Gastrocnemius medialis (tissue), 4 donors: ENCODE measurements at regions not wholly inside any gene's neighbourhood (a gene's known extent, or its start where the extent isn't known, plus 50 kb on each side); places are given as distances from the start of the nearest gene placed in this dataset.

Experiments used
- ATAC-seq, 2 donors: fragments of 150-250 bp; one replicate each; pipeline ENCODE4 v1.9.1; 2016
- DNase-seq, 2 donors: peaks; one replicate each; pipeline ENCODE4 v3.0.0-alpha.2; 2019
- H3K27ac ChIP-seq, 4 donors: fragments of 200-600 bp; sonication (generic); 1 replicate in 1 of 4; 2 replicates in 3 of 4; pipeline ENCODE4 v1.5.1; 2016 to 2018; ENCODE audit warnings: mild to moderate bottlenecking in 2 of 4, moderate library complexity in 1 of 4
- H3K27me3 ChIP-seq, 3 donors: fragments of 200-600 bp; sonication (generic) in 2 of 3; 1 replicate in 1 of 3; 2 replicates in 2 of 3; pipeline versions ENCODE4 v1.5.1 to v1.6.0; 2016 to 2019; ENCODE audit warnings: mild to moderate bottlenecking in 1 of 3, moderate library complexity in 1 of 3
- H3K36me3 ChIP-seq, 2 donors: fragments of 200-600 bp; sonication (generic) in 1 of 2; one replicate each; pipeline ENCODE4 v1.5.1; 2017 to 2018
- H3K4me1 ChIP-seq, 2 donors: fragments of 200-600 bp; sonication (generic) in 1 of 2; one replicate each; pipeline ENCODE4 v1.5.1; 2016 to 2017; ENCODE audit warnings: mild to moderate bottlenecking in 2 of 2
- H3K4me3 ChIP-seq, 4 donors: fragments of 200-600 bp; sonication (generic) in 3 of 4; 1 replicate in 1 of 4; 2 replicates in 3 of 4; pipeline ENCODE4 v1.5.1; 2016 to 2019; ENCODE audit warnings: mild to moderate bottlenecking in 2 of 4
- H3K9me3 ChIP-seq, 3 donors: fragments of 200-600 bp; sonication (generic) in 2 of 3; 1 replicate in 1 of 3; 2 replicates in 2 of 3; pipeline ENCODE4 v1.5.1; 2016 to 2019
- POLR2A ChIP-seq, 2 donors: fragments of 450-650 bp; IDR thresholded peaks; one replicate each; pipeline ENCODE4 v1.6.1; 2017; ENCODE audit warnings: antibody characterized with exemption in 2 of 2, mild to moderate bottlenecking in 2 of 2, moderate library complexity in 2 of 2
- in situ Hi-C, 4 donors: fragments of 200-750 bp; cut with MboI; loops; one replicate each; pipeline versions ENCODE4 v1.15.0 to v1.8.0; 2017; ENCODE audit warnings: low sequenced_read_pairs in 4 of 4
- intact Hi-C: fragments of 100-400 bp; cut with DNase I; formaldehyde crosslinking; loops from one replicate; pipeline ENCODE4 v1.15.1; 2023; ENCODE audit warnings: low total_unique reads
- TF ChIP-seq, protein P1 (sequence below), 5 experiments: fragments of 450-650 bp in 3 of 5; fragments of 200-600 bp in 2 of 5; sonication (generic) in 2 of 5; IDR thresholded peaks in 4 of 5; conservative IDR thresholded peaks in 1 of 5; 1 replicate in 4 of 5; 2 replicates in 1 of 5; pipeline ENCODE4 v1.5.1; 2016 to 2019; ENCODE audit warnings: antibody characterized with exemption in 5 of 5, mild to moderate bottlenecking in 3 of 5, moderate library complexity in 3 of 5

GRCh38 chr2:164044622-164045021, 308.8 kb upstream of the FIGN start:
- Histone ChIP-seq H3K27me3 (no peaks in the 10 kb centered on the region), H3K27ac (no peak overlapping the region), H3K36me3 (no peaks in the 10 kb centered on the region), H3K4me1 (no peaks in the 10 kb centered on the region), H3K4me3 (no peak overlapping the region), H3K9me3 (no peaks in the 10 kb centered on the region)
- DNase-seq, result no peak
- TF ChIP-seq, protein P1, sequence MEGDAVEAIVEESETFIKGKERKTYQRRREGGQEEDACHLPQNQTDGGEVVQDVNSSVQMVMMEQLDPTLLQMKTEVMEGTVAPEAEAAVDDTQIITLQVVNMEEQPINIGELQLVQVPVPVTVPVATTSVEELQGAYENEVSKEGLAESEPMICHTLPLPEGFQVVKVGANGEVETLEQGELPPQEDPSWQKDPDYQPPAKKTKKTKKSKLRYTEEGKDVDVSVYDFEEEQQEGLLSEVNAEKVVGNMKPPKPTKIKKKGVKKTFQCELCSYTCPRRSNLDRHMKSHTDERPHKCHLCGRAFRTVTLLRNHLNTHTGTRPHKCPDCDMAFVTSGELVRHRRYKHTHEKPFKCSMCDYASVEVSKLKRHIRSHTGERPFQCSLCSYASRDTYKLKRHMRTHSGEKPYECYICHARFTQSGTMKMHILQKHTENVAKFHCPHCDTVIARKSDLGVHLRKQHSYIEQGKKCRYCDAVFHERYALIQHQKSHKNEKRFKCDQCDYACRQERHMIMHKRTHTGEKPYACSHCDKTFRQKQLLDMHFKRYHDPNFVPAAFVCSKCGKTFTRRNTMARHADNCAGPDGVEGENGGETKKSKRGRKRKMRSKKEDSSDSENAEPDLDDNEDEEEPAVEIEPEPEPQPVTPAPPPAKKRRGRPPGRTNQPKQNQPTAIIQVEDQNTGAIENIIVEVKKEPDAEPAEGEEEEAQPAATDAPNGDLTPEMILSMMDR (IDR thresholded peaks at IDR 0.05 in 4 of 5, conservative IDR thresholded peaks at IDR 0.05 in 1 of 5), result no peak
- no peak for TF ChIP-seq POLR2A (IDR thresholded peaks at IDR 0.05)
- in situ Hi-C loops (no loop called here), intact Hi-C loops (no loop called here)
- no peak for ATAC-seq

DNA sequence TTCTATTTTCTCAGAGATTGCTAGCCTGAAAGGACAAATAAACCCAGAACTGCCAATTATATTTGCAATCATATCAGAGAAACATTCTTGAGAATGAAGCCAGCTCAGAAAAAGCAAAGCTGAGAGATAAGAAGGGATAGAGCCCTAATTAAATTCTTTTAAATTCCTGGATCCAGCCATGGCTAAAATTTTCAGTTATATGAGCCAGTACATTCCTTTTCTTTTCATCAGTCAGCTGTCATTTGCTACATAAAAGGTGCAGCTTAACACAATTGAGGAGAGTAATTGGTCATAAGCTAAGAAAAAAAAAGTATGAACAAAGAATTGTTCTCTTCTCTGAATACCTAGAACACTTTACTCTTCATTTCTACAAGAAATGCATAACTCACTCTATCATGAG, 303.5 kb upstream of the FIGN start:
- intact Hi-C loops, result no loop called here
- Histone ChIP-seq H3K27ac (no peak overlapping the region), H3K36me3 (no peaks in the 10 kb centered on the region), H3K9me3 (no peaks in the 10 kb centered on the region), H3K4me3 (no peak overlapping the region), H3K4me1 (no peaks in the 10 kb centered on the region), H3K27me3 (no peaks in the 10 kb centered on the region)
- no peak for TF ChIP-seq POLR2A (IDR thresholded peaks at IDR 0.05)
- TF ChIP-seq, protein P1 (IDR thresholded peaks at IDR 0.05 in 4 of 5, conservative IDR thresholded peaks at IDR 0.05 in 1 of 5), result no peak
- ATAC-seq (no peak), DNase-seq (no peak)
- in situ Hi-C loops, result no loop called here

GRCh38 chr2:164032995-164033394, 297.2 kb upstream of the FIGN start:
- DNase-seq (no peak), ATAC-seq (no peak)
- Histone ChIP-seq H3K9me3 (no peaks in the 10 kb centered on the region), H3K36me3 (no peaks in the 10 kb centered on the region), H3K27ac (no peak overlapping the region), H3K4me3 (no peak overlapping the region), H3K4me1 (no peaks in the 10 kb centered on the region), H3K27me3 (no peaks in the 10 kb centered on the region)
- TF ChIP-seq, protein P1 (IDR thresholded peaks at IDR 0.05 in 4 of 5, conservative IDR thresholded peaks at IDR 0.05 in 1 of 5), result no peak
- TF ChIP-seq POLR2A (IDR thresholded peaks at IDR 0.05), result no peak
- intact Hi-C loops (no loop called here), in situ Hi-C loops (no loop called here)

DNA sequence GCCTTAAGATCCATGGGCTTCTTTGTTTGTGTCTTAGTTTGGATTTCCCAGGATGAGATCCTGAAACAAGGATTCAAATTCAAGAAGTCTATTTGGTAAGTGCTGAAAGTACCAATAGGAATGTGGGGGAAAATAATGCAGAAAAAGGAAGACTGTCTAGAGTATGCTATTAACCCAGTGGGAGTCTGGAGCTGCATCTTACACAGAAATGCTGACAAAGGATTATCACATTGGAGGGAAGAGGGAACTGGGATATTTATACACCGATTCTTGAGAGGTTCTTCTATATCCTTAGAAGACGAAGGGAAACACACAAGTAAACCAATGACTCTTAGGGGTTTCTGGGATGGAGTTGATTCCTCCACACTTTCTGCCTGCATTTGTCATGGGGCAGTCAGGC, 294.8 kb upstream of the FIGN start:
- ATAC-seq, result no peak
- H3K27me3 ChIP-seq, result no peaks in the 10 kb centered on the region
- H3K9me3 ChIP-seq, result no peaks in the 10 kb centered on the region
- no peak overlapping the region for H3K27ac ChIP-seq
- no peaks in the 10 kb centered on the region for H3K36me3 ChIP-seq
- DNase-seq, result no peak
- no peaks in the 10 kb centered on the region for H3K4me1 ChIP-seq
- TF ChIP-seq, protein P1 (IDR thresholded peaks at IDR 0.05 in 4 of 5, conservative IDR thresholded peaks at IDR 0.05 in 1 of 5), result no peak
- no peak for TF ChIP-seq POLR2A (IDR thresholded peaks at IDR 0.05)
- intact Hi-C loops, result no loop called here
- in situ Hi-C loops, result no loop called here
- no peak overlapping the region for H3K4me3 ChIP-seq

DNA sequence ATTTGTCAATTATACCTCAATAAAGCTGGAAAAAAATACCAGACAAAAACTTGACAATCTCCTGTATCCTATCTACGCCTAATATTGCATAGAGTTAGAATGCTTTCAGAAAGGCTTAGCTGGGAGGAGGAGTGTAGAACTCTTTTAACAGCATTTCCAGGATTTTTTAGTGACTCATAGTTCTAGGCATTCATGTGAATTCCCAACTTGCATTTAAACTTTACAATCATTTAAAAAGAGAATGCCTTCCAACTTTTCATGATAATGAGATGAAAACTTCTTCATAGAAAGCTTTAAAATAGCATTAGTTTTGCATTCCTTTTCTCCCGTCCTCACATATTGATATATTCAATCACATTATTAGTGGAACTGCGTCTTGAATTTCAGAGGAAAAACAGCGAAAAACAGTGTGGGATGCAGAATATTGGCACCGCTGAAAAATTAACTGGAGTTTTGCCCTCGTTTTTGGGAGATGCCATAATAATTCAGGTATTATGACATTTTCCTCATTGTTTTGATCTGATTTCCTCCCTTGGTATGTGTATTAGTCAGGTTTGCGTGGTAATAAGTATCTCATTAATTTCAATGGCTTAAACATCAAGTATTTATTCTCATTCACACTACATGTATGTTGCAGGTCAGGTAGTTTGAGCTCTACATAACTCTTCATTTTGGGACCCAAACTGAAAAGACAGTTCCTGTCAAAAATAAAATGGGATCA, 293.2 kb upstream of the FIGN start:
- no peaks in the 10 kb centered on the region for H3K9me3 ChIP-seq
- no peak overlapping the region for H3K4me3 ChIP-seq
- ATAC-seq, result no peak
- no peaks in the 10 kb centered on the region for H3K36me3 ChIP-seq
- no peaks in the 10 kb centered on the region for H3K27me3 ChIP-seq
- no peak for TF ChIP-seq POLR2A (IDR thresholded peaks at IDR 0.05)
- TF ChIP-seq, protein P1 (IDR thresholded peaks at IDR 0.05 in 4 of 5, conservative IDR thresholded peaks at IDR 0.05 in 1 of 5), result no peak
- intact Hi-C loops (no loop called here), in situ Hi-C loops (no loop called here)
- H3K4me1 ChIP-seq, result no peaks in the 10 kb centered on the region
- no peak for DNase-seq
- H3K27ac ChIP-seq, result no peak overlapping the region
